ENCODE measurements at regions not wholly inside any gene's neighbourhood (a gene's known extent, or its start where the extent isn't known, plus 50 kb on each side); places are given as distances from the start of the nearest gene placed in this dataset.

GRCh38 chr10:94216201-94216600 is 146.5 kb downstream of the NOC3L start:
- no peaks in the 10 kb centered on the region for H3K9me3 ChIP-seq (ENCODE audit: low read length)
- no peaks in the 10 kb centered on the region for H3K27me3 ChIP-seq (ENCODE audit: control insufficient read depth in 1 of 2, insufficient read depth in 2 of 2, low read length in 2 of 2)
- H3K27ac ChIP-seq (ENCODE audit: low read depth, low read length), result no peak overlapping the region
- no peak overlapping the region for H3K9ac ChIP-seq (ENCODE audit: low read length)
- H3K36me3 ChIP-seq (ENCODE audit: insufficient read depth, low read length), result no peaks in the 10 kb centered on the region
- no peak overlapping the region for H3K4me3 ChIP-seq (ENCODE audit: low read depth in 1 of 2, low read length in 2 of 2)
- H3K4me1 ChIP-seq (ENCODE audit: insufficient read depth, low read length), result peaks cover under 1% of the 10 kb centered on the region

DNA sequence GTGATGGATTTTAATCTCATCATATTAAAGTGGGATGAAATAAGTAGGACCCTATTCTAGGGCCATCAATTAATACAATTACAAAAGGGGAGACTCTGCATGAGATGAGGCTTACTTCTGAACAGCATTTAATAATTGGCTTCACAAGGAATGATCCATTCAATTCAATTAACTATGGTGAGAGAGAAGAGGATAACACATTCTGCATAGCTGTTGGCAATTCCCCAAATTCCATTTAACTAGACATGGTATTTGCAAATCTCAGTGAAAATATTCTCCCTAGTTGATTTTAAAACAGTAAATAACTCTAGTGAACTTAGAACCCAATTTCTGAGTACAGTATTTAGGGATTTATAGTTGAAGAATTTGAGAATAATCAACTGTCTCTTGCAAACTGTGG is 145.3 kb downstream of the NOC3L start:
- Histone ChIP-seq H3K9ac (ENCODE audit: low read length) (no peak overlapping the region), H3K4me3 (ENCODE audit: low read depth in 1 of 2, low read length in 2 of 2) (no peak overlapping the region), H3K36me3 (ENCODE audit: insufficient read depth, low read length) (no peaks in the 10 kb centered on the region), H3K27ac (ENCODE audit: low read depth, low read length) (no peak overlapping the region), H3K9me3 (ENCODE audit: low read length) (no peaks in the 10 kb centered on the region), H3K4me1 (ENCODE audit: insufficient read depth, low read length) (no peaks in the 10 kb centered on the region), H3K27me3 (ENCODE audit: control insufficient read depth in 1 of 2, insufficient read depth in 2 of 2, low read length in 2 of 2) (no peaks in the 10 kb centered on the region)

GRCh38 chr10:94218493-94219183 is 144.1 kb downstream of the NOC3L start:
- no peaks in the 10 kb centered on the region for H3K9me3 ChIP-seq (ENCODE audit: low read length)
- no peak overlapping the region for H3K4me3 ChIP-seq (ENCODE audit: low read depth in 1 of 2, low read length in 2 of 2)
- no peaks in the 10 kb centered on the region for H3K27me3 ChIP-seq (ENCODE audit: control insufficient read depth in 1 of 2, insufficient read depth in 2 of 2, low read length in 2 of 2)
- H3K36me3 ChIP-seq (ENCODE audit: insufficient read depth, low read length), result no peaks in the 10 kb centered on the region
- no peaks in the 10 kb centered on the region for H3K4me1 ChIP-seq (ENCODE audit: insufficient read depth, low read length)
- H3K27ac ChIP-seq (ENCODE audit: low read depth, low read length), result no peak overlapping the region
- no peak overlapping the region for H3K9ac ChIP-seq (ENCODE audit: low read length)

DNA sequence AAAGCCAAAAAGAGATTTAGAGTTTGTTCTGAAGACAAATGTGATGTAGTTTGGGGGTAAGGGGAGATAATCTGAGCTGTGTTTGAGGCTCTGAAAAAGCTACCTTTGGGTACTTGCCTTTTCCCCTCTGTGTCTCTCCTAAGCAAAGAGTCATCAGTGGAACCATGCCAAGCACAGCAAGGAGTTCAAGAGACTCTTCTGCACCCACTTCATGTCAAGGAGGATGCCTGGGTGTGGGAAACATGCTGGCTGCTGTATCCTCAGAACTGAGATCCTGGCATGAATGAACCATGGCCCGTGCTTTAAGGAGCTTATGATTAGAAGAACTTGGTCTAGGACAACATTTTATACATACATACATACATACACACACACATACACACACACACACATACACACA is 142.9 kb downstream of the NOC3L start:
- Histone ChIP-seq H3K9ac (ENCODE audit: low read length) (no peak overlapping the region), H3K36me3 (ENCODE audit: insufficient read depth, low read length) (no peaks in the 10 kb centered on the region), H3K4me1 (ENCODE audit: insufficient read depth, low read length) (no peaks in the 10 kb centered on the region), H3K27me3 (ENCODE audit: control insufficient read depth in 1 of 2, insufficient read depth in 2 of 2, low read length in 2 of 2) (no peaks in the 10 kb centered on the region), H3K27ac (ENCODE audit: low read depth, low read length) (no peak overlapping the region), H3K9me3 (ENCODE audit: low read length) (no peaks in the 10 kb centered on the region), H3K4me3 (ENCODE audit: low read depth in 1 of 2, low read length in 2 of 2) (no peak overlapping the region)

- Histone ChIP-seq H3K9me3 (ENCODE audit: low read length) (no peaks in the 10 kb centered on the region), H3K27me3 (ENCODE audit: control insufficient read depth in 1 of 2, insufficient read depth in 2 of 2, low read length in 2 of 2) (no peaks in the 10 kb centered on the region), H3K36me3 (ENCODE audit: insufficient read depth, low read length) (no peaks in the 10 kb centered on the region), H3K4me1 (ENCODE audit: insufficient read depth, low read length) (no peaks in the 10 kb centered on the region), H3K4me3 (ENCODE audit: low read depth in 1 of 2, low read length in 2 of 2) (no peak overlapping the region), H3K9ac (ENCODE audit: low read length) (no peak overlapping the region), H3K27ac (ENCODE audit: low read depth, low read length) (no peak overlapping the region)
Observed at GRCh38 chr10:94220717-94221116, 142.0 kb downstream of the NOC3L start.

DNA sequence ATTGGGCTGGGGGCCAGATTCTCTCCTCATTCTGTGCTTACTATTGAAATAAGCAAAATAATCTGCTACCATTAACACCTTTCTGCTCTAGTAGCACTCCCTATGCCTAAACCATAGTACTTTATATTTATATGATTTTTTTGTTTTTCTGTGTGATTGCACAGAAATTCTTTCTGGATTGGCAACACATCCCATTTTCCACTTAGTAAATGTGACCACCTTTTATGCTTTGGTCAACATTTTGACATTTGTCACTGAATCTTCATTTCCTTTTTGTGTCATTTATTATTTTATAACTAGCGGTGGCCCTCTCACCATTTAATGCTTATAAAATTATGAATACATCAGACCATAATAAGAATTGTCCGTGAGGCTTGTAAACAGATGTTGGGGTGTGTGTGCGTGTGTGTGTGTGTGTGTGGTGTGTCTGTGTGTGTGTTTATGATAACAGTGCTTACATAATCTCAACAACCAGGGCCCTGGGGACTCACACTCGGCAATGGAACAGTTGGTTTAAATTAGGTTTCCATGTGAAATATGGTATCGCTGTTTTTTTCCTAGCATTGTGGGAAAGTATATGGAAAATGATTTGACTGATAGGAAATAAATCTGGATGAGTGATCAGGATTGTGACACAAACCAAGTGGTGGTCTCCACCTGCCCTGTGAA is 138.9 kb downstream of the NOC3L start:
- H3K4me1 ChIP-seq (ENCODE audit: insufficient read depth, low read length), result no peaks in the 10 kb centered on the region
- no peak overlapping the region for H3K27ac ChIP-seq (ENCODE audit: low read depth, low read length)
- H3K9me3 ChIP-seq (ENCODE audit: low read length), result no peaks in the 10 kb centered on the region
- no peak overlapping the region for H3K9ac ChIP-seq (ENCODE audit: low read length)
- no peaks in the 10 kb centered on the region for H3K36me3 ChIP-seq (ENCODE audit: insufficient read depth, low read length)
- H3K27me3 ChIP-seq (ENCODE audit: control insufficient read depth in 1 of 2, insufficient read depth in 2 of 2, low read length in 2 of 2), result no peaks in the 10 kb centered on the region
- no peak overlapping the region for H3K4me3 ChIP-seq (ENCODE audit: low read depth in 1 of 2, low read length in 2 of 2)

DNA sequence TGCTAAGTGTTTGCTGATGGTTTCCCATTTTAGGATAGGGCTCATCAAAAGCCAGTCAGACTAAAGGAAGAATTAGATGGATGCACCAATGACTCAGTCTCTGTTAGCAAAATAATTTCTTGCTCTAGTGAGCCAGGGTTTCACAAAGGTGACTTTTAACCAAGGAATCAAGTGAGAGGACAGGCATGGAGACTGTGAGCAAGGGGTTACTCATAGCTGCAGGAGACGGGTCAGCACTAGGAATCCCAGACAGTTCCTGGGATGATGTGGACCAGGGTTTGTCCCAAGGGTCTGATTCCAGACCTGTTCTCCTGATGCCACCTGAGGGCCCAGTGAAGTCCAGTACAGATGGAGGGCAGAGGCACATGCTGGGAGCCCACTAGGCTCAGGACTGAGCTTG is 138.1 kb downstream of the NOC3L start:
- Histone ChIP-seq H3K9ac (ENCODE audit: low read length) (no peak overlapping the region), H3K27me3 (ENCODE audit: control insufficient read depth in 1 of 2, insufficient read depth in 2 of 2, low read length in 2 of 2) (no peaks in the 10 kb centered on the region), H3K36me3 (ENCODE audit: insufficient read depth, low read length) (no peaks in the 10 kb centered on the region), H3K27ac (ENCODE audit: low read depth, low read length) (no peak overlapping the region), H3K4me3 (ENCODE audit: low read depth in 1 of 2, low read length in 2 of 2) (no peak overlapping the region), H3K9me3 (ENCODE audit: low read length) (no peaks in the 10 kb centered on the region), H3K4me1 (ENCODE audit: insufficient read depth, low read length) (no peaks in the 10 kb centered on the region)

DNA sequence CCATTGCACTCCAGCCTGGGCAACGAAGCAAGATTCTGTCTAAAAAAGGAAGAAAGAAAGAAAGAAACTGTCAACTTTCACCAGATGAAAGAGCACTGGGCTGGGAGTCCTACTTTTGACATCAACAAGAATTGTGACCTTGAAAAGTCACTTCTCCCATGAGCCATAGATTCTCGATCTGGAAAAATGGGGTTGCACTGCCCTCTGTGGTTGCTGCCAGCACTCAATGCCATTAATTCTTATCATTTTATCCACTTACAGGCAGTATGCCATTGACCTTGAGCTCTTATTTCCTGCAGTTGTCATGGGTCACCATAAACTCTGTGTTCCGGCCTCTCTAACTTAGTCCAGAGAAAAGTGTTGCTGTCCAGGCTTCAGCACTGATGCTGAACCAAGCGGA is 137.2 kb downstream of the NOC3L start:
- H3K4me3 ChIP-seq (ENCODE audit: low read depth in 1 of 2, low read length in 2 of 2), result no peak overlapping the region
- no peaks in the 10 kb centered on the region for H3K27me3 ChIP-seq (ENCODE audit: control insufficient read depth in 1 of 2, insufficient read depth in 2 of 2, low read length in 2 of 2)
- no peaks in the 10 kb centered on the region for H3K4me1 ChIP-seq (ENCODE audit: insufficient read depth, low read length)
- H3K36me3 ChIP-seq (ENCODE audit: insufficient read depth, low read length), result no peaks in the 10 kb centered on the region
- no peaks in the 10 kb centered on the region for H3K9me3 ChIP-seq (ENCODE audit: low read length)
- H3K9ac ChIP-seq (ENCODE audit: low read length), result no peak overlapping the region
- no peak overlapping the region for H3K27ac ChIP-seq (ENCODE audit: low read depth, low read length)

DNA sequence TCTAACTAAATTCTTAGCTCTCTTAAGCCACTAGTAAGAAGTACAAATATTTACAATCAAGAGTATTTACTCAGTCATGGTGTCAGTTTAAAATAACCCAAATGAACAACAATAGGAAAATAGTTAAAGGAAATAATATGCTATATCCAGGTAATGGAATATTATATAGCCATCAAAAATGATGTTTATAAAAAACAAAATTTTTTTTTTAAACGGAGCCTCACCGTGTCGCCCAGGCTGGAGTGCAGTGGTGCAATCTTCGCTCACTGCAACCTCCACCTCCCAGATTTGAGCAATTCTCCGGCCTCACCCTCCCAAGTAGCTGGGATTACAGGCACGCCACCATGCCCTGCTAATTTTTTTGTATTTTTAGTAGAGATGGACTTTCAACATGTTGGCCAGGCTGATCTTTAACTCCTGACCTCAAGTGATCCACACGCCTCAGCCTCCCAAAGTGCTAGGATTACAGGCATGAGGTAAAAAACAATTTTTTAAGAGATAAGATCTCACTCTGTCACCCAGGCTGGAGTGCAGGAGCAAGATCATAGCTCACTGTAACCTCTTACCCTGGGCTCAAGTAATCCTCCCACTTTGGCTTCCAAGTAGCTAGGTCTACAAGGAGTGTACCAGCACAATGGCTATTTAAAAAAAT is 132.5 kb downstream of the NOC3L start:
- Histone ChIP-seq H3K27me3 (ENCODE audit: control insufficient read depth in 1 of 2, insufficient read depth in 2 of 2, low read length in 2 of 2) (no peaks in the 10 kb centered on the region), H3K4me1 (ENCODE audit: insufficient read depth, low read length) (no peaks in the 10 kb centered on the region), H3K36me3 (ENCODE audit: insufficient read depth, low read length) (no peaks in the 10 kb centered on the region), H3K4me3 (ENCODE audit: low read depth in 1 of 2, low read length in 2 of 2) (no peak overlapping the region), H3K9ac (ENCODE audit: low read length) (no peak overlapping the region), H3K9me3 (ENCODE audit: low read length) (no peaks in the 10 kb centered on the region), H3K27ac (ENCODE audit: low read depth, low read length) (no peak overlapping the region)

DNA sequence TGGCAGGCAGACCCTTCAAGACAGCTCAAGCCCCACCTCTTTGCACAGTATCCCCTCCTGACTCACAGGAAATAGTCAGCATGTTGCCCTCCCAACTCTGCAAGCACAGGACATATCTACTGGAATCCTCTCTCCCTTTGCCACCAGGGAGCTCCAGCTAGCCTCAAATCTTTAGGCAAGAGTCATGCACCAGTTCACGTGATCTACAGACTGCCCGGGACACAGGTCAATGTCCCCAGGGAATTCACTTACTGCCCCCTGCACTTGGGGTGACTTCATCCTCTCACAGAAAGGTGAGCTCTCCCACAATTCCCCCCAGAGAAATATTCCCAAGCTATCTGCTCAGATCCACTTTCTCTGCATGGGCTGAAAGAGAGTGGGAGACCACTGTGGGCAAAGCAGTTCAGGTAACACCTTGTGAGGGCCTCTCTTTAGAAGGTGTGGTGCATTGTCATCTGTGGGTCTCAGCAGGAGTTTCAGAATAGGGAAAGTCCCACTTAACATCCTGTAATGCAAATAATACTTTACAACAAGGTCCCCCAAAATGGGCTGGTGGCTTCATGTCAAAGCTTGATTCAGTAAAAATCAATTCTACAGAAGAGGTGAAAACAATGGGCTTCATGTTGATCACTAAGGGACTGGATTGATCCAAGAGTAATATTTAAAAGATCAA is 129.9 kb downstream of the NOC3L start:
- Histone ChIP-seq H3K36me3 (ENCODE audit: insufficient read depth, low read length) (no peaks in the 10 kb centered on the region), H3K27me3 (ENCODE audit: control insufficient read depth in 1 of 2, insufficient read depth in 2 of 2, low read length in 2 of 2) (no peaks in the 10 kb centered on the region), H3K9ac (ENCODE audit: low read length) (no peak overlapping the region), H3K27ac (ENCODE audit: low read depth, low read length) (no peak overlapping the region), H3K4me3 (ENCODE audit: low read depth in 1 of 2, low read length in 2 of 2) (no peak overlapping the region), H3K4me1 (ENCODE audit: insufficient read depth, low read length) (no peaks in the 10 kb centered on the region), H3K9me3 (ENCODE audit: low read length) (no peaks in the 10 kb centered on the region)

- no peaks in the 10 kb centered on the region for H3K36me3 ChIP-seq (ENCODE audit: insufficient read depth, low read length)
Observed at GRCh38 chr10:94235461-94235860, 127.3 kb downstream of the NOC3L start.

More at GRCh38 chr10:94235461-94235860, 127.3 kb downstream of the NOC3L start:
- Histone ChIP-seq H3K27me3 (ENCODE audit: control insufficient read depth in 1 of 2, insufficient read depth in 2 of 2, low read length in 2 of 2) (no peaks in the 10 kb centered on the region), H3K9me3 (ENCODE audit: low read length) (no peaks in the 10 kb centered on the region), H3K4me3 (ENCODE audit: low read depth in 1 of 2, low read length in 2 of 2) (no peak overlapping the region), H3K27ac (ENCODE audit: low read depth, low read length) (no peak overlapping the region), H3K9ac (ENCODE audit: low read length) (no peak overlapping the region), H3K4me1 (ENCODE audit: insufficient read depth, low read length) (no peaks in the 10 kb centered on the region)

Measured in muscle layer of colon (tissue), 2 donors.